GM21529 (cell line): ENCODE measurements at regions not wholly inside any gene's neighbourhood (a gene's known extent, or its start where the extent isn't known, plus 50 kb on each side); places are given as distances from the start of the nearest gene placed in this dataset.
"Not testable (repeated sequence)": the region's sequence is repeated elsewhere in the genome, so short reads cannot be mapped to it uniquely, and the experiment has no call there.

Experiments
- ATAC-seq: cut with Tn5 transposase; IDR thresholded peaks from one replicate; pipeline ENCODE4 v1.9.1; 2021; ENCODE audit not compliant: unreplicated experiment

DNA sequence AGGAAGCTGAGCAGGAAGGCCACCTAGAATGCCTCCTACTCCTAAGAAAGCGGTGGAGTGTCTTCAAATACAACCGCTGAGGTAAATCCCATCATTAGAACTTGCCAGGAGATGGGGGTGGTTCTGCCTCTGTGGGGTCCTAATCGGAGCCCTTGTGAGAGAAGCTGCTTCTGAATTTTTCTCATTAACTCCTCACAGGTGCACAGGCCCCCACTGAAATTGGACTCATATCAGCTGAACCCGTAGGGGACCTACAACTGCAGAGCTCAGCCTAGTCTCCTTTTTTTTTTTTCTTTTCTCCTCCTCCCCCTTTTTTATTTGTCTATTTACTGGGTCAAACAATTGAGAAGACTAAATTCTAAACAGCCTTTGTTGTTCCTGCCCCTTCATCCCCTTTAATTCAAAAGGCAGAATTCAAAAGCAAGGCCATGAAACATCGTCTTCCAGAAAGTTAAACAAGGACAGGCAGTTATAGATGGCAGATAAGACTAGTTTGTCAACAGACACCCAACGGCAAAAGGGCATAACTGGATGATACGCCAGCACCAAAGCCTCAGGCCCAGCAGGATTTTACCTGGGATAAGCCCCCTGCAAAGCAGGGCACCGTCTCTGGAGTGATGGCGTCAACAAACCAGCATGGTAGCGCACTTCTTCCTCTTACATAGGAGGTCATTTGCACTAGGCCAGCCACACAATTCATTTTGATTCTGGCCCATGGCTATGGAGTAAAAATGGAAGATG, 213.7 kb upstream of the HES1 start:
- no peak for ATAC-seq

DNA sequence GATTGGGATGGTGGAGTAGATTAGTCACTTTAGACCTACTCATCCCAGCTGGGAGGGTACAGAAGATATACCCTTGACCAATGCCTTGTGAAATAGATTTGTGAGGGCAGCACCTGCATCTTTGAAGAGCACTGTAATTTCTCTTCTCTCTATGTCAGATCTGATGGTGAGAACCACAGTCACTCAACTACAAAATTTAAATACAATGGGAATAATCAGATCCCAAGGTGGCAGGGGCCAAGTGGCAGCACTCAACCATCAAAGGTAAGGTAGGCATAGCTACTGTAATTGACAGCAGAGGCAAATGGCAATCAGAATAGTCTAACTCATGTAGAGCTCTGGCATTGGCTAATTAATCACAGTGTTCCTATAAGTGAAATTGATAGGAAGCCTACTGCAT, 212.0 kb upstream of the HES1 start:
- ATAC-seq = not testable (repeated sequence)

DNA sequence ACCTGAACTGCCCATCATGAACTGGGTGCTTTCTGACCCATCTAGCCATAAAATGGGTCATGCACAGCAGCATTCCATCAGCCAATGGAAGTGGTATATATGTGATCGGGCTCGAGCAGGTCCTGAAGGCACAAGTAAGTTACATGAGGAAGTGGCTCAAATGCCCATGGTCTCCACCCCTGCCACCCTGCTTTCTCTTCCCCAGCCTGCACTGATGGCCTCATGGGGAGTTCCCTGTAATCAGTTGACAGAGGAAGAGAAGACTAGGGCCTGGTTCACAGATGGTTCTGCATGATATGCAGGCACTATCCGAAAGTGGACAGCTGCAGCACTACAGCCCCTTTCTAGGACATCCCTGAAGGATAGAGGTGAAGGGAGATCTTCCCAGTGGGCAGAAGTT, 209.9 kb upstream of the HES1 start:
- not testable (repeated sequence) for ATAC-seq

DNA sequence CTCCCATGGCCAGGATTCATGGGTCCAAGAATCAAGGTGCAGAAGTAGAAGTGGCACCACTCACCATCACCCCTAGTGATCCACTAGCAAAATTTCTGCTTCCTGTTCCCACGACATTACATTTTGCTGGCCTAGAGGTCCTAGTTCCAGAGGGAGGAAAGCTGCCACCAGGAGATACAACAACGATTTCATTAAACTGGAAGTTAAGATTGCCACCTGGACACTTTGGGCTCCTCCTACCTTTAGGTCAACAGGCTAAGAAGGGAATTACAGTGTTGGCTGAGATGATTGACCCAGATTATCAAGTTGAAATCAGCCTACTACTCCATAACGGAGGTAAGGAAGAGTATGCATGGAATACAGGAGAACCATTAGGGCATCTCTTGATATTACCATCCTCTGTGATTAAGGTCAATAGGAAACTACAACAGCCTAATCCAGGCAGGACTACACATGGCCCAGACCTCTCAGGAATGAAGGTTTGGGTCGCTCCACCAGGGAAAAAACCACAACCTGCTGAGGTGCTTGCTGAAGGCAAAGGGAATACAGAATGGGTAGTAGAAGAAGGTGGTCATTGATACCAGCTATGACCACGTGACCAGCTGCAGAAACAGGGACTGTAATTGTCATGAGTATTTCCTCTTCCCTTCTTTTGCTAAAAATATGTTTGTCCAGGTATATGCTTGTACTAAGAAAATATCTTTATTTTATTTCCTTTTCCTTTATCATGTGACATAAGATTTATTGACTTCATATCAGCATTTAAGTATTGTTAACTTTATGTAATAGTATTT, 208.3 kb upstream of the HES1 start:
- not testable (repeated sequence) for ATAC-seq

DNA sequence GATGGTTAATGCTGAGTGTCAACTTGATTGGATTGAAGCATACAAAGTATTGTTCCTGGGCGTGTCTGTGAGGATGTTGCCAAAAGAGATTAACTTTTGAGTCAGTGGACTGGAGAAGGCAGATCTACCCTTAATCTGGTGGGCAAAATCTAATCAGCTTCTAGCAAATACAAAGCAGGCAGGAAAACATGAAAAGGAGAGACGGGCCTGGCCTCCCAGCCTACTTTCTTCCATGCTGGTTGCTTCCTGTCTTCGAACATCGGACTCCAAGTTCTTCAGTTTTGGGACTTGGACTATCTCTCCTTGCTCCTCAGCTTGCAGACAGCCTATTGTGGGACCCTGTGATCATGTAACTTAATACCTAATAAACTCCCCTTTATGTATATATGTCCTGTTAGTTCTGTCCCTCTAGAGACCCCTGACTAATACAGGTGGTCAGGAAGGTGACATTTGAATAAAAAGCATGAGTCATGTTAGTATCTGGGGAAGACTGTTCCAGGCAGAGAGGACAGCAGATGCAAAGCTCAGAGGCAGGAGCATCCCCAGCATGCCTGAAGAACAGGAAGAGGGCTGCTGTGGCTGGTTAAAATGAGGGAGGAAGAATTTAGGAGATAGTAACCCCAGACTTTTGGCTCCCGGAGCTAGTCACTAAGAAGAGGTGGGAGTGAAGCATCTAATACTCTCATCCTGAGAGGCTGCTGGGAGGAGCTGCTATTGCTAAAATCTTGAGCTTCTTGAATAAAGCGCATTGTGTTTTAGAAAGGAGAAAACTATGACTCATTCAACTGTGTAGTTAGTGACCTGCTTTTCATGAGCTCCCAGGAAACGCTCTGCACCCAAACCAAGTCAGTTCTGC, 207.4 kb upstream of the HES1 start:
- no peak for ATAC-seq

DNA sequence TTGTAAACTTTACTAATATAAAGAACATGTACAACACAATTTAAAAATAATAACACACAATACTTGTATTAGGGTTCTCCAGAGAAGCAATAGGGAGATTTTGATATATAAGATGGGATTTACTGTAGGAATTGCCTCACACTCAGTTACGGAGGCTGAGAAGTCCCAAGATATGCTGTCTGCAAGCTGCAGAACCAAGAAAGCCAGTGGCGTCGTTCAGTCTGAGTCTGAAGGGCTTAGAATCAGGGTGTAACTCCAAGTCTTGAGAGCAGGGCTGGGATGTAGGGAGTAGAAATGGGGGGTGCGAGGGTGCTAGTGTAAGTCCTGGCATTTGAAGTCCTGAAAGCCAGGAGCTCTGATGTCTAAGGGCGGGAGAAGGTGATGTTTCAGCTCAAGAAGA, 206.6 kb upstream of the HES1 start:
- ATAC-seq = no peak

DNA sequence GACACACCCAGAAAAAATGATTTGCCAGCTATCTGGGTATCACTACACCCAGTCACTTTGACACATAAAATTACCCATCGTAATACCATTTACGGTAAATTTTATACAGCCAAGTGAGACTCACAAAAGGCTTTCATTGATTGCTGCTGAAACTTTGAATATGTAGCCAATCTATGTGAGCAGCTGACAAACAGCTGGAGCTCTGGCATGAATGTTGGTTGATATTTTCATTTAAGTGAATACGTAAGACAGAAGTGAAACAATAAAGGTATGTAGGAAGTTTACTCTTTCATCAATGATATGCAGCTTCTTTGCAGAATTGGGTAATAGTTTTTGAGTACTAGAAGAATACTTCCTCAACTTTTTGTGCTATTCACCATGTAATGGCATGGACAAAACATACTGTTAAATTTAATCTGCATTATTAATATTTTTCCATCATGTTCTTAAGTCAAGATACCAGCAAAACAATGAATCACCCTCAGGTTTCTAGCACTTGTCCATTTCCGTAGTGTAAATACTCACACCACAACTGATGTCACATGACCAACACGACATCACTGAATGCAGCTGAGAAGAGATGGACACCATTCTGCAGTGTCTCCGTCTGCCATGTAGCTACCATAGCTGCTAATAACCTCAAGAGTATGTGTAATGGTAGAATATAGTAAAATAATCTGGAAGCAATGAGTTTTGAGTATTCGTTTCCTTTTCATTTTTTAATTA, 205.9 kb upstream of the HES1 start:
- no peak for ATAC-seq

DNA sequence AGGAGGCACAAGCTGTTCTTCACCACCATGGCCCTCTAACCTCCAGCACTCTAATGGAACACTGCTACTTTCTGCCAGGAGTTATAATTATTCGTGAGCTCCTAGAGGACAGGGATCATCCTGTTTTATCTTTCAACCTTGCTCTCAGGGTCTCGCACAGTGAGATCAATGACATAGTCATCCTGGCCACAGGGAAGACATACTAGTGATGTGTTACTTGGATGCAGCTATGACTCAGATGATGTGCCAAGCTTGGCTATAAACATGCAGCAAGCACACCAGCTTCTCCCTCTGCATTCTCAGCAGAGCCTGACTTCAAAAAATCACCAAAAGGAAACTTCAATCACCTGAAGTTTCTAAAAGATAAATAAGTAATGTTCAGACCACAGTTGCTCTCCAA, 203.8 kb upstream of the HES1 start:
- no peak for ATAC-seq

DNA sequence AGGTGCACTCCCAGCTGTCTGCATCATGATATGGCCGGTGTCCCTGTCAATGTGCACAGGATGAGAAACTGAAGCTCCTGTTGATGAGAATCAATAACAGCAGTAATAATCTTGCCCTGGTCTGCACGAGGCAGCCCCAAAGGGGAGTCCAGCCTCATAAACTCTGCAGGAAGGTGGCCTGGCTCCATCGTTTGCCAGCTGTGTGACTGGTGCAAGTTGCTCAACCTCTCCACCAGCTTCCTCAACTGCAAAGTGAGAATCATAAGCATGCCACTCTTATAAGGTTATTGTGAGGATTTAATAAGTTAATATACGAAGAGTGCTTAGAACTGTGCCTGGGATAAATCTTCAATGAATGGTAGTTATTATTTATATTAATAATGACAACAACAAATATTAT, 203.4 kb upstream of the HES1 start:
- ATAC-seq = no peak

DNA sequence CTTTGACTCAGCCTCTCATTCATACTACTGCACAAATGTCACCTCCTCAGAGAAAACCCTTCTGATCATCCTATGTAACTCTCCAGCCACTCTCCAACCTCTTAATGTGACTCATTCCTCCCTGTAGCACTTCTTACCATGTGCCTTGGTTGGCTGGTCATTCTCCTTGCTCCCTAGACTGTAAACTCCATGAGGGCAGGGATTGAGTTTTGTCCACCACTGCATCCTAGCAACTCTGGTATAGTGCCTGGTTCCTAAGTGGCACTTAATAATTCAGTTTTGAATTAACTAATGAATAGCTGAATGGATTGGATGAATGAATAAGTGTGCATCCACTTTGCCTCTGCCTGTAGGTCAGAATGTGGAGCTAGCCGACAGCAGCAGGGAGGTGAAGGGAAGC, 202.5 kb upstream of the HES1 start:
- no peak for ATAC-seq

DNA sequence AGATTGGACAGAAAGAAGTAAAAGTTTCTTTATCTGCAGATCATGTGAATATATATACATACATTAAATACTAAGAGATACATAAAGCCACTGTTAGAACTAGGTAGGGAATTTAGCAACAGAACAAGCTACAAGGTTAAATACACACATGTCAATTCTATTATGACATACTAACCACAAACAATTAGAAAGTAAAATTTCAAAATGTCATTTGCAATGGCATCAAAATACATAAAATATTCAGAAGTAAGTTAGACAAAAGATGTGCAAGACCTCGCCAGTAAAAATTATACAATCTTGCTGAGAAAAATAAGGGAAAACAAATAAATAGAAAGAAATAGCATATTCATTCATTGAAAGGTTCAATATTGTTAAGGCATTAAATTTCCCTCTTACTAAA, 200.0 kb upstream of the HES1 start:
- no peak for ATAC-seq

DNA sequence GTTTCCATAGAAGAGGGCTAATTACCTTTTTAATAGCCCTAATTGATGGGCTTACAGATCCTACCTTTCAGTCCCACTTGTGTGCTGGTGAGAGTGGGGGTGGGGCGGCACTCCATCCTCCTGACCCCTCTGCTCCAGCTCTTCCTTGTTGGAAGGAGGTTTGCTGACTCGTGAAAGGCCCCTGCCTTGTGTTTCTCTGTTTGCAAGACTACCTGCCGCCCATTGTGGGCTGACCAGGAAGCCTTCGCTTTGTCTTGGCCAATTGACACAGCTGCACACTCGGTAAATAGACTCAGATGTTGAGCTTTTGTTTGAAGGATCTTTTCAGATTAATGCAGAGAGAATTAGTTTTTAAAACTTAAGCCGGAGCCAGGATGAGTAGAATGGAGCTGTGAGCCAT, 197.3 kb upstream of the HES1 start:
- no peak for ATAC-seq

DNA sequence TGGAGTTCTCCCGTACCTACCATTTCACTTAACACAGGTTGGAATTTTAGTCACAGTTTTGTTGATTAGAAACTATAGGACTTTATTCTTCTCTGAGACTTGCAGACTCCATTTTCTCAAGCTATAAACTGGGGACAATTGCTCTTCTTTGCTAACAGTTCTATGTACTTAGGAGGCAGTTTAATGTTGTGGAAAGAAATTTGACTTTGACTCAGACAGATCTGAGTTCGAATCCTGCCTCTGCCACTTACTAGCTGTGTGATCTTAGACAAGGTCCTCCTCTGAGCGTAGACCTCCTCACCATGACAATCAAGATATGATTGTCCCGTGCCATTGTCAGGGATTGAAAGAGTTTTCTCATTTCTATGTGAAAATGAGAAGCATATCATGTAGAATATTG, 196.4 kb upstream of the HES1 start:
- no peak for ATAC-seq

DNA sequence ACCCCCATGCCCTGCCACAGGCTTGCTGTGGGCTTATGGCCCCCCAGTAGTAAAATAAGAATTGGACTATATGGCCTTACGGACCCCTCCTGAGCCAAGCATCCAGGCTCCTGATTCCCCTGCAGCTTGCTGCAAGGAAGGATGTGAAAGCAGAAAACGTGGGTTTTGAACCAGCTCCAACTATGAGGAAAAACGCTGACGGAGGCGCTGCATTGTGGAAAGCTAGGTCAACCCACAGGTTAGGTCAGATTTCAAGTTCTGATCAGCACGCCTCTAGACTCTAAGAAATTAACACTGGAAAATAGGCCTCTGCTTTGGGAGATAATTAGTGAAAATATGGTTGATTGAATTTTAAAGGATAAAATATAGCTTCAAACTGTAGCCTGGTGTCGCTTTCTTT, 195.4 kb upstream of the HES1 start:
- ATAC-seq = no peak

DNA sequence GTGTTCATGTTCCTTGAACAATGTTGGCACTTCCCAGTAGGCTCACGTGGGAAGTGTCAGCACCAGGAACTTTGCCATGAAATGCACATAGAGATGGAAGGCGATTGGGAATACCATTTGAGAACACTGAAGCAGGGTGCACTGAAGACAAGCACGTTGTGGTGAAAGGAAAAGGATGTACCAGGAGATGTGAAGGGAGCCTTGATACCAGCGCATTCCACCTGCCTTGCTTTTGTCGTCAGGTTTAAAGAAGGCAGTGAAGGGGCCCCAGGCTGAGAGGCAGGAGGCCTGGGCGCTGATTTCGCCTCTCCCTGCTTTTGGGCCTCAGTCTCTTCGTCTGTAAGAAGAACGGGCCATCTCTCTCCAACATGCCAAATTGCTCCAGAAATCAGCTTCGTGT, 194.5 kb upstream of the HES1 start:
- no peak for ATAC-seq

DNA sequence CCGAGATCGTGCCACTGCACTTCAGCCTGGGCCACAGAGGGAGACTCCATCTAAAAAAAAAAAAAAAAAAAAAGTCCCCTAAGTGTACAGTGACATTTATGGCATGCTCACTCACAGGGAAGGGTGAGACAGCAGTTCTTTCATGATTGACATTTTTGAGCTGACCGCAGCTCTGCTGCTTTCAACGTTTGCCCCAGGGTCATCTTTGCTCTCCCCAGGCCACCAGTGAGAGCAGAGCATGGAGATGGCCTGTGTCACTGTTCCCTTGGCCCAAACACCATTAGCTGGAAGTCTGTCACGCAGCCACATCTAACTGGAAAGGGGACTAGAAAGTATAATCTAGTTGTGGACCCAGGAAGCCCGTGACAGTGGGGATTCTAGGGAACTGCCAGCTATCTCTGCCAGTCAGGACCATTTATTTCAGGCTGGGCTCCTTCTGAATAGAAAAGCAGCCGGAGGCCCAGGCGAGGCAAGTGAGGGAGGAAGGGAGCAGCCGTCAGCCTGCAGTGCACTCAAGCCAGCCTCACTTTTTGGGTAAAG, 193.4 kb upstream of the HES1 start:
- ATAC-seq = no peak

DNA sequence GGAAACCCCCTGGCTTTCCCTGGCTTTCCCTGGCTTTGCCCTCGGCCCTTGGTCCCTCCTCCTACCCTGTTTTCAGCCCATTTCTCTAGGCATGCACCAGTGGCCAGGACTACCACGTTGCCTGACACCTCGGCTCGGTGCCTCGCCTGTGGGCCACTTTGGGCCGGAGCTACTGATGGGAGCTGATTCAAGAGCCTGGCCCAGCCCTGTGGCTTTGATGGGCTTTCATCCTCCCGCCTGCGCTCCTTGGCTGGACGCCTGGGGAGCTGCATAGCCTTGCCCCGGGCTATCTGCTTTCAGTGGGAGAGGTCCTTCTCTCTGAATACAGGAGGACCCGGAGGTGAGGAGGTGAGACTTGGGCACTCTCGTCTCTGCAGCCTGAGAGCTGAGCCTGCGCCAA, 192.7 kb upstream of the HES1 start:
- no peak for ATAC-seq

DNA sequence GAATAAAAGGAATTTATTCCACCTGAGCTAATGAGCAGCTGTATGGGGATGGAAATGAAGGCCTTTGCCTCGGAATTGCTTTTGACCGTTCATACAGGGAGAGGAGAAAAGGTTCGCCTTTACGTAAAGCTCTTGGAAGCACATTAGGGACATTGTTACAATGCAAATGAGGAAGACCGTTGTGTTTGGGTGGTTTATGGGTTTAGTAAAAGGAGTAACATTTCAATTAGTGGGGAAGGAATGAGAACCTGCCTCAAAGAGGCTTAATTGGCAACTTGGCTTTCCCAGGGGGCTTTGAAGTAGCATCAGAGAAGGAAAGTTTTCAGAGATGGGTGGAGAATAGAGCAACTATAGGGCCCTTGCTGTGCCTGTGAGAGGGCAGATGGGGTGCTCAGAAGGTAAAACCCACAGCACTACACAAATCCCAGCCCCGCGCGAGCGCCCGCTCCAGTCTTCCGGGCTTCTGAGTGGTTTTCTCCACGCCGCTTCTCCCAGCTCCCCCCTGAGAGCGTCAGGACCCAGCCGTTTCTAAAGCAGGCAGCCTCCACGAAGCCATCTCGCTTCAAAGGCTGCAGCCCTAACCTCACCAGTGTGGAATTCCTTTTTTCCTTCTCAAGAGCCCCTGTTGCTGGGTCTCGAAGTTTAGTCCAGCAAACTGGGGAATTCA, 192.0 kb upstream of the HES1 start:
- ATAC-seq = no peak

DNA sequence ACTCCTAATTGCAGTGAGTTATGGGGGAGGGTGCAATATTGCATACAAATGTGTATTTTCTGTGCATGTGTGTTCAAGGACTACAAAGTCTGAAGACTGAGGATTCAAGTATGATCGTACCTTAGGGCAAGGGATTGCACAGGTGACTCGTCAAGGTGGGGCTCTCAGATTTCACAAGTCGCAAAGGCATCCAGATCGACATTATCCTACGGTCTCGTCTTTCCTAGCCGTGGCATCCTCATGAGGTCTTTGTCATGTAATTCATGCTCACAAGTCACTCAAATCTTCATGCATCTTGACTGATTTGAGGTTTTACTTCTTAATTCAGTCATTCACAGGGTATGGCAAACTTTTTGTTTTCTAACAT, 191.4 kb upstream of the HES1 start:
- no peak for ATAC-seq

DNA sequence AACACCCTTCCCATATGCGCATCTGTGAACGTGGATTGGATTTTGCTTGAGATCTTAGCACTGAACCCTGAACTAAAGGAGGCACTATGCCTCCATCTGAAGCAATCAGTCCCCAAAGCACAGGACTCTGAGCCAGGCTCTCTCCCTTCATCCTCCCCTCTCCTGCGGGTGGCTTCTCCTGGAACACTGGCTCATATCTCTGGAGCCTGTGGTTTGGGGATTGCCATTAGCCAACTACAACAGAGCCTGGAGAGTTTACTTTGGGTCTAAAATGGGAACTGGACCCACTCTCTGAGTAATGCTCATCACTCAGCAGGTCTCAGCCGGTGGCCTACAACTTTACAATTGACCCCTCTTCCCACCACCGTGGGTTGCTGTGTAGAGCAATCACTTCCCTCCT, 190.8 kb upstream of the HES1 start:
- ATAC-seq = no peak
